NCI-H1092 (cell line): ENCODE measurements at regions not wholly inside any gene's neighbourhood (a gene's known extent, or its start where the extent isn't known, plus 50 kb on each side); places are given as distances from the start of the nearest gene placed in this dataset.
"Not testable (repeated sequence)": the region's sequence is repeated elsewhere in the genome, so short reads cannot be mapped to it uniquely, and the experiment has no call there.

Source experiments
- DNase-seq: peaks from one replicate; lab custom pipeline; 2025; lab: John Stamatoyannopoulos, UW

DNA sequence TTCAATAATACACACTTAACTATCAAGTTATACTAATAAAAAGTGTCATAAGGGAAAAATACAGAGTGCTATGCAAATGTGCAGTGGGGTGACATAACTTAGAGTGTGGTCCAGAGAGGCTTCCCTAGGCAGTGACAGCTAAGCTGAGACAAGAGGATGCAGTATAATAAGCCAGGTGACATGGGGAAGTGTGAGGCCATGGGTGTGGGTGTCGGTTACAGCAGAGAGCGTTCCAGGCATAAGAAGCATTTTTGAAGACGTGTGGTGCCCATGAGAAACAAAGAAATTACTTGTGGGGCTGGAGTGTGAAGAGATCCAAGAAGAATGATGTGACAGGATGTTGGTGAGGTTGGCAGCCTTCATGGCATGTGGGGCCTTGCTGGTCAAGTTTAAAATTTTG lies 78.1 kb upstream of the PICALM start:
- DNase-seq: no peak

- DNase-seq: no peak
Observed at GRCh38 chr11:86145439-86146156, 76.7 kb upstream of the PICALM start.

- DNase-seq: no peak
Observed at GRCh38 chr11:86144846-86145245, 76.0 kb upstream of the PICALM start.

DNA sequence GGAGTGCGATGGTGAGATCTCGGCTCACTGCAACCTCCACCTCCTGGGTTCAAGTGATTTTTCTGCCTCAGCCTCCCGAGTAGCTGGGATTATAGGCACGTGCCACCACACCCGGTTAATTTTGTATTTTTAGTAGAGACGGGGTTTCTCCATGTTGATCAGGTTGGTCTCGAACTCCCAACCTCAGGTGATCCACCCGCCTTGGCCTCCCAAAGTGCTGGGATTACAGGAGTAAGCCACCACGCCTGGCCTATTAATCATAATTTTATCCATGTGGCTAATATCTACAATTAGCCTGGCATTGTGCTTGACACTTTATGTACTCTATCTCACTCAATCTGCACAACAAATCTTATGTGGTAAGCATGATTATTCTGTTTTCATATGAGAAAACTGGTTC lies 75.2 kb upstream of the PICALM start:
- DNase-seq: not testable (repeated sequence)

DNA sequence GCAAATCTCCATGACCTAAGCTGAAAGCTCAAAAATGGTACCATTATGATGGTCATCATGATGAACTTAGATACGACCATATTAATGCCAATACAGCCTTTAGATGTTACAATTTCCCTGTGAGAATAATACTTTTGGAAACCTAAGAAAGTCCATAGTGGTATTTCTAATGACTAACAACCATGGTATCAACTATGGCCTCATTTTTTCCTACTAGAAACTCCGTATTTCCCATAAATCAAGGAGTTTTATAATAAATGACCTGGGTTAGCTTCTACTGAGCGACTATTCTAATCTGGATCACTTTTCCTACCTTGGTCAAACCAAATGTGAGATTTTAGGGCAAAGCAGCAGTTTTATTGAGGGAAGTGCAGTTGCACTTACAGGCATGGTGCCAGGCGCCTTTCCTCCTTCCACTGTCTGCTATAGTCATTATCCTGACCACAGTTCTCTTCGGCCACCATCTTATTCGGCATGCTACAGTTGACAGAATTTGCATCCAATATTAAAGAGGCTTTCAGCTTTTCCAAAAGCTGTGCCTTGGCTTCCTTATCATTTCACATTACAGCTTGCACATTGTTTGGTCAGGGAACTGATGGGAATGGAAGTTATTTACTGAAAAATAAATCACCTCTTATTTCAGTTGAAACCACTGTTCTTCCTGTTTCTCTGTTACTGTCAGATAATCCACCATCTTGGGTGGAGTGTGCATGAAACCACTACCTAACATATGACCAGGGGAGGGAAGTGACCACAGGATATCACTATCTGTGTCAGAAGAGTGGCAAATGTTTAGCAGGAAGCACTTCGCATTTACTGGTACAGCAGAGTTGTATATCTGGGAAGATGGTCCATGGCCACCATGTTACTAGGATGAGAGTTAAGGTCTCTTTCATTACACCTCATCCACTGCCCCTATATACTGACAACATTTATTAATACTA lies 74.5 kb upstream of the PICALM start:
- no peak for DNase-seq

- DNase-seq: no peak
Observed at GRCh38 chr11:86142170-86142569, 73.3 kb upstream of the PICALM start.

DNA sequence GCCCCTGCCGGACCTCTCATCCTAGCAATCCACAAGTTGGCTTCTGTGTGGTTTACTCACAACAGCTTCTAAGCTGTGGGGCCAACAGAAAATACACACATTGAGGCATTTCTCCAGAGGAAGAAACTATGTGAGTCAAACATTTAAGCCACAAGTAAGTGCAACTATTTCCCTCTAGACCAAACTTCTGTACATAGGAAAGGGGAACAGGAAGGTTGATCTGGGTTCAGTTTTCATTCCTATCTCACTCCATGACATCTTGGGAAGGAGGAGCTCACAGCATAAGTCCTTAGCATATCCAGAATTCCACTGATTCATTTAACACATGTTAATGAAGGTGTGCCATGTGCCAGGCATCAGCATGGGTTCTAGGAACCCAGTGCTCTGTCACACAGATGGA lies 72.8 kb upstream of the PICALM start:
- DNase-seq: no peak

DNA sequence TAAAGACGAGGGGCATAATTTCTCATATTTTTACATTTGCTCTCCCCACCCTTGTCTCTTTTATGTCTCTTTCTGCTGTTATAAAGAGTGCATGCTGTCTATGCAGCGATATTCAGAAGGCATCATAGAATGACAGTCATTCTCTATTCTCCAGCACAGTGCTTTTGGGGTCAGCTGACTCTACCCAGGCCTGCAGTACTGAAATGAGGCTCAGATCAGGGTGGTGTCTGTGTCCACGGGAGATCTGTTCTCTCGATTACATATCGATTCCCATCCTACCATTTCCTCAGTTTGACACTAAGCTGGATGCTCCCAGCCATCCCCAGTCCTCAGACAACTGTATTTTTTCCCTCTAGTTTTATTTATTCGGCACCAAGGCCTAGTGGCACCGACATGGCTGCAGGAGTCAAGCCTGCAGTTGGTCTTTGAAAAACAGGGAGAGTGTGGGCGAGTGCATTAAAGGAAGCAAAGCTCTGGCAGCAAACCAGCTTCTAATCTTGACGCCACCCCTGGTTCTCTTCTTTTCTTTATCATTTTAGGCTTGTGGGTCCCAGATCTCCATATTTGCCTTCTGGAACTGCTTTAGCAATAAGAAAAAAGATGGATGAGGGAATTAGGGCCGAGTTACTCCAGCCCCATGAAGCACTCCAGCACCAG lies 71.6 kb upstream of the PICALM start:
- DNase-seq: no peak

DNA sequence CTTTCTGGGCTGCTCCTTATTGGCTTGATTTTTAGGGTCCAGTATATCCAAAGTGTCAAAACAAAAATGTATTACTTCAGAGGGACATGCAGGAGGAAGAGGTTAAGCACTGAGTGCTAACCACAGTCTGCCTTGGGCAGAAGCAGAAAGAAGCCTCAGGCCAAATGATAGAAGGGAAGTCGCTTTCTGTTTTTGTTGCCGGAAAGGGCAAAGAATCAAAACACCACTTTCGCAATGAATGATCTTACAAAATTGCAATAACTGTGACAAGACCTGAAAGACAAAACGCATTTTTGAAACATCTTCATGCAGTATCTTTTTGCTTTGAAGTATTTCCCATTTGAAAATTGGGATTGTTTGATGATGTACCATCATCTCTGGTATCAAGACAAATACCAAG lies 70.1 kb upstream of the PICALM start:
- DNase-seq: no peak

DNA sequence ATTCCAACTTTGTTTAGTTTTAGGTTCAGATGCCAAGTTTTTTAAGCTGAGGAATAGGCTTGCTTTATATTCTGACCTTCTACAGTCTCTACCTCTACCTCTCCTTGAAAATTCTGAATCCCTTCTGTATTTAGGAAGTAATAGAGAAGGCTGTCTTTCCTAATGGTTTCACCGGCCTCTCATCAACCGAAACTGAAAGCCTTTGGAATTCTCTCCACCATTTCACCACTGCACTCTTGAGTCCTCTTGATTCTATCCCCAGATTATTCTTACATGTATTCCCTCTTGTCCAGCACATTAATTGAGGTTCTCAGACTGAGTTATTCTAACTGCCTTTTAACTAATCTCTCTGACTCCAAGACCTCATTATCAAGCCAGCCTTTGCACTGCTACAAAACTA lies 67.7 kb upstream of the PICALM start:
- DNase-seq: no peak

- no peak for DNase-seq
Observed at GRCh38 chr11:86135319-86135714, 66.4 kb upstream of the PICALM start.

DNA sequence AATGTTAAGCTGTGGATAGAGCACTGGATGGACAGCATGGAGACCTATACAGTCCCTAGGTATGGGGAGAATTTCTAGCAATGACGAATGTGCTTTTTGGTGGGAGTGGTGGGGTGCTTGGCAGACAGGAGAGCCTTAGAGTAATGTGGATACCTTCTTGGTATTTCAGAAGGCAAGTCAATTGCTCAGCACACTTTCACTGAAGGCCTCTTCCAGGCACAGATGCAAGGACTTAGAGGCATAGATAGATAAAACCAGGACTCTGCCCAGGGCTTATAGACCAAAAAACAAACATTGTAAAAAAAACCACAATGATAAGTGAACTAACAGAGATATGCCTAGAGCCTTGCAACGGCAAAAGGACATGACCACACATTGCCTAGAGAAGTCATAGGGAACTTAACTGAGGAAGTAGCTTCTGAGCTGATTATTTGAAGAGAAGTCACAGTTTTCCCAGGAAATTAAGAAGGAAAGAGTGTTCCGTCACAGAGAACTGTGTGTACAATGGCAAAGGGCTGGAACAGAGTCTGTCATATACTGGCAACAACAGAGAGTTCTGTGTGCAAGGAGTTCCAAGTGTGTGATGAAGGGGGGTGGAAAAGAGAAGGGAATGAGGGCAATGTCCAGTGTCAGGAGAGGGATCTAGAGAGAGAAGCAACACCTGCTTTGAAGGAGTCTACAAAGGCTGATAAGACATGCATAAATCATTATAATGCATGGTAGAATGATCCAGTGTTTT lies 65.9 kb upstream of the PICALM start:
- no peak for DNase-seq

GRCh38 chr11:86132667-86133249 lies 63.9 kb upstream of the PICALM start:
- DNase-seq: no peak

DNA sequence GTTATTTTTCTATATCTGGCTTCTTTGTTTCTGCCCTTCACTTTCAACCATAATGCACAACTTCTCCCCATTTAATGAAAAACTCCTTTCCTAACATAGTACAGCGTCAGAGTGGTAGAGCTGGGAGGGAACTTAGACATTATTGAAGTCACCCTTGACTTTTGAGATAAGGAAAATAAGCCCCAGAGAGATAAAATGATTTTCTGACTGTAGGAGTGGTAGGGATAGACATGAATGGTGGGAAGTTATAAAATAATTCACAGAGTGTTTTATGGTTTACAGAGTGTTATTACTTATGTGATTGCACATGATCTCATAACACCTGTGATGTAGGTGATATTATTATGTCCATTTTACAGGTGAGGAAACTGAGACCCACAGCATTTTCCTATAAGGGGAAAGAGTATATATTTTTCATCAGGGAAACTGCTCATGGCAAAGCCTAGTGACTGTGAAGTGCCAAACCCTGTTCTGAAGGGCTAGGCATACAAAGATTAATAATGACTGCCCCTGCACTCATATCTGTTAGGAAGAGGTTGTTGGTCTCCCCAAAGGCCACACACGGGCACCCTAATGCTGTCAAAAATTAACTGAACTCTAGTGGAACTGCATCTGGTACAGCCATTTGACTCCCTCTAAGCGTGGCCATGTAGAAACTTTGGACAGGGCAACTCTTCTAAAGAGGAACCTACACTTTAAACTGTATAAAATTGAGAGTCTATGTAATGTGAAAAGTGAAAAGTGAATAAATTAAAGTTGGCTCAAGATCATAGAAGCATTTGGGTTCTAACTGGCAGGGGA lies 61.1 kb upstream of the PICALM start:
- DNase-seq: no peak

DNA sequence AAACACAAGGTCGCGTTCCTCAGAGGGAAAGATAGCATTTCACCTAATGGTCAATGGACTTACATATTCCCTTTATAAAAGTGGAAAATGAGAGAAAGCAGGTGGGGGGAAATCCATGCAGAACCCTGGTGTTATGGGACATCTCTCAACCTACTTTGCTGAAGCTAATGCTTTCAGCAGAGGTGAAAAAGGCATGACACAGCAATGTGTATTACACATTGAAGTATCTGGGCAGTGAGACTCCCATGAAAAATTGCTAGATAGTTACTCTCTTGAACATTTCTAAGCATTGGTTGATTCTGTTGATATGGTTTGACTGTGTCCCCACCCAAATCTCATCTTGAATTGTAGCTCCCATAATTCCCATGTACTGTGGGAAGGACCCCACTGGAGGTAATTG lies 60.0 kb upstream of the PICALM start:
- DNase-seq: no peak

DNA sequence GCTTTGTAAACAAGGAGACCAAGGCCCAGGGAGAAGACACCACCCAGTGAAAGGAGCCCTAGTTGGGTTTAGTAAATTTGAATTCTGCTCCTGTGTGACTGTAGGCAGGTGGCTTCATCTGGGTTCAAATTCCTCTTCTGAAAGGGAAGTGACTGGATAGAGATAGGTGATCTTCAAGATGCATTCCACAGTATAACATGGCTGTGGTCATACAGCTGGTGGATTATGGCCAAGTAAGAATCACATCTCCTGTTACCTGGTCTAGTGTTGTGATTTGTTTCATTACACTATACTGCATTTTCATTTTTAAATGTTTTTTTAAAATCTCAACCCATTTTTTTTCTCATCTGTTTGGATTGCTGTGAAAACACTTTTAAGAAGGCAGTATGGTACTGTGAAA lies 58.0 kb upstream of the PICALM start:
- no peak for DNase-seq

- no peak for DNase-seq
Observed at GRCh38 chr11:86124251-86125233, 55.7 kb upstream of the PICALM start.

DNA sequence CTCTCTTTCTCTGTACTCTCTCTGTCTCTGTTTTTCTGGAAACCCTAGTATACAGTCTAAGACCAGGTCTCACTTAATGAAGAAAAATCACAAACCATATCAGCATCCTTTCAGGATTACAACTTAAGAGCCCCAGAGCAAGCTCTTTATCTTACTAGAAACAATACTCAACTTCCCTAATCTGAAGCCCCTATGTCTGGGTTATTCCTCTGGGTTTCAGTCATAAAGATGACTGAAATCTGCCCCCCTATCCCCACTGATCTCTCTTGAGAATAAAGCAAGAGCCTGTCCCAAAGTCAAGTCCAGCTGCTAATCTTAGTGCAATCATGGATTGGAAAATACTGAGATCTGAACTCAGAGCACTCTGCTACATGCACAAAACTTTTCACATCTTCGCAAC lies 53.9 kb upstream of the PICALM start:
- no peak for DNase-seq

DNA sequence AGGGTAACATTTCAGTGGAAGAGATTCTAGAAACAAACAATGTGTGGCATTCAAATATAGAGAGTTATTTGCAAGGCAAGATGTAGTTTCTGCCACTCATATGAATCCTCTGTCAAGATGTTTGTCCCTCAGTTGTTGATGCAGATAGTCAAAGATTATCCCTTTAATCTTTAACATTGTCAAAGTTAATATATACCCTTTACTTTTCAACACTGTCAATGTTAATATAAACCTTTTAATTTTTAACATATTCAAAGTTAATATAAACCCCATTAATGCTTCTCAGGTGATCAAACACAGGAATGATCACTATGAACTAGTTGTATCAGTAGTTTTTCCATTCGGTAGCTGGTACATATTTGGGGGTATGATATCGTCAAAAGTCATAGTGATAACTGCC lies 51.9 kb upstream of the PICALM start:
- DNase-seq: no peak

DNA sequence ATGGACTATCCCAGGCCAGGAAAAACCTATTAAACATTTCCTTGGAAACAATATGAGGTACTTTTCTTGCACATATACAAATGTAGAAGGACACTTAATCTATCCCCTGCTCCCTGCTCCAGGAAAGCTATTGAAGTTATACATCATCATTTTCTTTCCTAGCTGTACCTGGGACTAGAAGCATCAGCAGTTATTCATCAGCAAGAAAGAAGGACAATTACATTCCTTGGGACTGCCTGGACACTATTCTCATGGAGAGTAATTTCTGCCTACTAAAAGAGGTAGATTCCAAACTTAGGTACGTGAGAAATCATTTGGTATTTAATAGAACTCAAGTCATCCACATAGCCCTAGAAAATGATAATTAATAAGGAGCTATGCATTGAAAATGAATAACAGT lies 51.0 kb upstream of the PICALM start:
- DNase-seq: no peak
